Activated CD8-positive, alpha-beta memory T cell treated with anti-CD3 and anti-CD28 coated beads for 36 hours (primary cell): ENCODE measurements at regions not wholly inside any gene's neighbourhood (a gene's known extent, or its start where the extent isn't known, plus 50 kb on each side); places are given as distances from the start of the nearest gene placed in this dataset.

ENCODE experiments used
- CTCF ChIA-PET: fragments of 350-600 bp; sonication (Branson Sonifier 250); formaldehyde crosslinking; loops from one replicate; lab custom pipeline; 2021; ENCODE audit warnings: antibody characterized with exemption; lab: Charles Lee
- POLR2A ChIA-PET: fragments of 350-600 bp; sonication (Branson Sonifier 250); formaldehyde crosslinking; loops from one replicate; lab custom pipeline; 2021; ENCODE audit warnings: antibody characterized with exemption; lab: Charles Lee

- ChIA-PET CTCF (no interaction called here), POLR2A (no interaction called here)
Measured at GRCh38 chr14:39812532-39813320, 380.5 kb upstream of the FBXO33 start.

GRCh38 chr14:39807271-39807670 lies 375.0 kb upstream of the FBXO33 start:
- POLR2A ChIA-PET = no interaction called here
- CTCF ChIA-PET = no interaction called here

- ChIA-PET CTCF (no interaction called here), POLR2A (no interaction called here)
Measured at GRCh38 chr14:39784461-39784860, 352.2 kb upstream of the FBXO33 start.

DNA sequence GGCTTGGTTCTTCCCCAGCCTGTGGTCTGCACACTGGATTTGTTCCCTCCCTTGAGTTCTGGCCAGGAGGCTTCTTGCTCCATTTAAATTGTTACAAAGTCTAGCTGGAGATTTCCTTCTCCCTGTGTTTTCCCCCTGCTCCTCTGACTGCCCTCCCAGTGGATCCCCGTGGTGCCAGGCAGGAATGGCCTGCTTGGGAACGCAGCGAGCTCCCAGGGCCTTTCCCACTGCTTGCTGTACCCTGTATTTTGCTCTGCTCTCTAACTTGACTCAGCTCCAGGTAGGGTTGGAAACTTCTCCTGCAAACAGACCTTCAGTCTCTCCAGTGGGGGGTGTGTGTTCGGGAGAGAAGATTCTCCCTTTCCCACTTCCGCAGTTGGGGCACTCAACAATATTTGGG lies 349.2 kb upstream of the FBXO33 start:
- ChIA-PET POLR2A (no interaction called here), CTCF (interaction anchor here (1.2 kb wide), 1 partner anchor 42 kb away, joined by 3 read pairs; no protein-coding TSS in a partner anchor)

- ChIA-PET POLR2A (no interaction called here), CTCF (no interaction called here)
Measured at GRCh38 chr14:39773387-39774126, 341.3 kb upstream of the FBXO33 start.

- CTCF ChIA-PET = no interaction called here
- POLR2A ChIA-PET = no interaction called here
Measured at GRCh38 chr14:39772627-39773026, 340.4 kb upstream of the FBXO33 start.

DNA sequence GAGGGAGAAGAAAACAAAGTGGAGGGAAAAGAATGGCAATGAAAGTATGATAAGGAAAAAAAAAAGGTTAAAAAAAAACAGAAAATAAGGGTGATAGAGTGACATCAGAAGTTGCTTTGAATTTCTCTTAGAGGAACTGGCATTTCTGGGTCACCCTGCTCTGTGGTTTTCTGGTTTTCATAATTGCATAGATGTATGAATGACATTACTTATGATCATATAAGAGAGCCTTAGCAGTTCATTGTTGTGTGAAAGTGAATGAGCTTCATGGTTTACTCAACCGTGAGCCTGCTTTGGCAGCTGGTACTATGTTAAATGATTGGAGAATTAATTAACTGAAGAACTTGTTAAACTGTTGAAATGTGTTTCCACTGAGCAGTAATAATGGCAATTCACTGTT lies 336.4 kb upstream of the FBXO33 start:
- POLR2A ChIA-PET = no interaction called here
- CTCF ChIA-PET = no interaction called here

- ChIA-PET POLR2A (no interaction called here), CTCF (no interaction called here)
Measured at GRCh38 chr14:39766397-39767000, 334.3 kb upstream of the FBXO33 start.

- ChIA-PET CTCF (no interaction called here), POLR2A (no interaction called here)
Measured at GRCh38 chr14:39765676-39766075, 333.4 kb upstream of the FBXO33 start.

DNA sequence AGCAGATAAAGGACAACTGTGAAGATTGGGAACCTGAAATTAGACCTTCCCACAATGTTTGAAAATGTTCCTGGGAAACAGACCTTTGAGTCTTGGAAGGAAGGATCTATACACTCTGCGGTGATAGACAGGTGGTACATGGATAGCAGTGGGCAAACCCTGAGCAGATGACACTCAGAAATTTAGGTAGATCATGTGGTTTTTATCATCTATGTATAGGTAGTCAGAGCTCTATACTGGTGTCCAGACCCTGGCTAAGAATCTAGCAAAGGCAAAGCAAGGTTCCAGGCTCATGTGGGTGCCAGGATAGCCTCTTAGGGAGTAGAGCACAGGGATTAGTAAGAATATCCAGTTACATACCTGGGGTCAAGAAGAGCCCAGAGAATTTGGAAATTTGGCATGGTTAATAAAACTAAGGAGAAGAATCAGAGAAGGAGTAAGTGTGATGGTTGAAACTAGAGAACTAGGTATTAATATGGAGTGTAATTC lies 331.2 kb upstream of the FBXO33 start:
- POLR2A ChIA-PET = no interaction called here
- CTCF ChIA-PET = no interaction called here

DNA sequence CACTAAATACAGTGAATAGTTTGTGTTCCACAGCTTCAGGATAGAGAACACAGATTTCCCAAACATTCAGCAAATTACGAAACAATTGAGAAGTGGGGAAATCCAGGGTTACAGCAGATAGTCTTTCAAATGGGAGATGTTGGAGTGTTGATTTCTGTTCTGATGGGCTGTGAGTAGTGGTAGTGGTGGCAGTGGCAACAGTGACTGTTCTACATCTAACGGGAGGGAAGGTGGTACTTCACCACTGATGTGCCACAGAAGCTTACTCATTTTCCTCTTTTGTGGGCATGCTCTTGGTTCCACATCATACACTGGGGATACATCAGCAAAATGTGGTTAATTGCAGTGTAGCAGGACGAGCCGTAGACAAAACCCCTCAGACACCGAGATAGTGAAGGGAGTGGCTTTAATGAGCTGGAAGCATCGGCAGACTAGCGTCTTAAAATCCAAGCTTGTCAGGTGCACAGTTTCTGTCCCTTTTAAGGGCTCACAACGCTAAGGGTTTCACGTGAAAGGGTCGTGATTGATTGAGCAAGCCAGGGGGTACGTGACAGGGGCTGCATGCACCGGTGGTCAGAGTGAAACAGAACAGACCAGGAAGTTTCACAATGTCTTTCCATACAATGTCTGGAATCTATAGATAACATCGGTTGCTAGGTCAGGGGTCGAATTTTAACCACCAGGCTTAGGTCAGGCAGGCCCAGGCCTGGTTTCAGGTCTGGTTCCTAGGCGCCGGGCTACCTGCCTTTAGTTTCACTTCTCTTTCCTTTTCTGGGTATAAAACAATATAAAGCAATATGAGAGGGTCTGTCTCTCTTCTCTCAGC lies 330.6 kb upstream of the FBXO33 start:
- CTCF ChIA-PET = no interaction called here

DNA sequence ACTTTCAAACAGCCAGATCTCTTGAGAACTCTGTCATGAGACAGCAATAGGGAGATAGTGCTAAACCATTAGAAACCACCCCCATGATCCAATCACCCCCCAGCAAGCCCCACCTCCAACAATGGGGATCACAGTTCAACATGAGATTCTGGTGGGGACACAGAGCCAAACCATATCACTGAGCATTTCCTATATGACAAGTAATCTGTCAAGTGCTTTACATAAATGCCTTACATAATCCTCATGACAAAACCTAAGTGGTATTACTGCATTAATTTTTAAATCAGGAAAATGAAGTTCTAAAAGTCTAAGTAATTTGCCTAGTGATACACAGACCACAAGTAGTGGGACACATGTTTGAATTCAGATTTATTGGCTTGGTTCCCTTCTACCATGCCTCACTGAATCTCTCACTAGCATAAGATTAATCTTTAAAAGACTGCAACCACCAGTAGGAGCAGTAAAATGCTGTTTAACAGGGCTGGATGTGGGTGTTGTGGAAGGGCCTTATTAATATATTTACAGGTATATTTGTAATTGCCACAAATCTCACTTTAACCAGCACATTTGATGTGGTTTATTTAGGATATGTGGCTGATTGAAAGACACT lies 323.1 kb upstream of the FBXO33 start:
- POLR2A ChIA-PET = no interaction called here

More for the DNA sequence above, 330.6 kb upstream of the FBXO33 start:
- POLR2A ChIA-PET = no interaction called here

DNA sequence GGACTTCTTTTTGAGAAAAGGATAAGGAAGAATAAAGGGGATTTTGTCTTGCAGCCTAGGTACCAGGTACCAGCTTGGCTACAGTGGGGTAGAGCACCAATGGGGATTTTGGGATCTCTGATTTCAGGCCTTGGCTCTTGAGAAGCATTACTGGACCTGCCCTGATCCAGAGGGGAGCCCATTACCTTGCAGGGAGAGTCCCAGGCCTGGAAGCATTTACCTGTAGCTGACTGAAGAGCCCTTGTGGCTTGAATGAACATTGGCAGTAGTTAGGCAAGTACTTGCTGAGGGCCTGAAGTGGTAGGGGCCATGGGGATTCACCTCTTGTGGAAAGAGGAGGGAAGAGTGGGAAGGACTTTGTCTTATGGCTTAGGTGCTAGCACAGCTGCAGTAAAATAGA lies 308.2 kb upstream of the FBXO33 start:
- POLR2A ChIA-PET = no interaction called here
- CTCF ChIA-PET = no interaction called here

More for the DNA sequence above, 323.1 kb upstream of the FBXO33 start:
- CTCF ChIA-PET = no interaction called here

- POLR2A ChIA-PET = no interaction called here
- CTCF ChIA-PET = interaction anchor here (0.8 kb wide), 1 partner anchor 42 kb away, joined by 3 read pairs; no protein-coding TSS in a partner anchor
Measured at GRCh38 chr14:39739796-39740195, 307.6 kb upstream of the FBXO33 start.

- ChIA-PET POLR2A (no interaction called here), CTCF (interaction anchor here (0.9 kb wide), 1 partner anchor 9 kb away, joined by 3 read pairs; no protein-coding TSS in a partner anchor)
Measured at GRCh38 chr14:39734306-39734705, 302.1 kb upstream of the FBXO33 start.

GRCh38 chr14:39733741-39734140 lies 301.5 kb upstream of the FBXO33 start:
- ChIA-PET POLR2A (no interaction called here), CTCF (no interaction called here)

GRCh38 chr14:39731912-39732311 lies 299.7 kb upstream of the FBXO33 start:
- POLR2A ChIA-PET = no interaction called here
- CTCF ChIA-PET = no interaction called here

DNA sequence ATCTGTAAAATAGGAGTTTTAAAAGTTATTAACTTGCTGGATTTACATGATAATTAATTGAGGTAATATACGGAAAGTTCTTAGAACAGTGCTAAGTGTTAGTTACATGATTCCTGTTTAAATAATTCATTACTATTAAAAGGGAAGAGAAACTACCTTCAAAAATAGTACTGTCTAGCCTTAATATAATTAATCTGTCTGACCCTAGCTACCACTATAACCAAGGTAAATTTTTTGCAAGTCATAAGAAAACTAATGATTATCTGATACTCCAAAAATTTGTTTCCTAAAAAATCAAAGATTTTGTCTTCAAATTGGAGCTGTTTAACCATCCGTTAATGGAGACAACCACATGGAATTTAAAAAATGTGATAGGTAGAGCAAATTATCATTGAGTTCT lies 294.3 kb upstream of the FBXO33 start:
- ChIA-PET CTCF (no interaction called here), POLR2A (no interaction called here)
